Fibroblast of the aortic adventitia (primary cell): ENCODE measurements at regions not wholly inside any gene's neighbourhood (a gene's known extent, or its start where the extent isn't known, plus 50 kb on each side); places are given as distances from the start of the nearest gene placed in this dataset.

Experiments used
- DNase-seq: peaks from one replicate; pipeline ENCODE4 v3.0.0-alpha.2; 2010; ENCODE audit warnings: low read depth
- H3K4me3 ChIP-seq: 2 replicates; pipeline ENCODE4 v1.5.1; 2011; ENCODE audit warnings: low read depth, mild to moderate bottlenecking, control low read depth, low read length, moderate library complexity
- CTCF ChIP-seq: IDR thresholded peaks from 2 replicates; pipeline ENCODE4 v1.5.1; 2011; ENCODE audit warnings: mild to moderate bottlenecking, low read length, control low read depth, inconsistent platforms; ENCODE audit not compliant: insufficient read depth

GRCh38 chr2:223701761-223702160 lies 99.6 kb upstream of the SCG2 start:
- DNase-seq, result no peak
- no peak overlapping the region for H3K4me3 ChIP-seq
- no peak for TF ChIP-seq CTCF

DNA sequence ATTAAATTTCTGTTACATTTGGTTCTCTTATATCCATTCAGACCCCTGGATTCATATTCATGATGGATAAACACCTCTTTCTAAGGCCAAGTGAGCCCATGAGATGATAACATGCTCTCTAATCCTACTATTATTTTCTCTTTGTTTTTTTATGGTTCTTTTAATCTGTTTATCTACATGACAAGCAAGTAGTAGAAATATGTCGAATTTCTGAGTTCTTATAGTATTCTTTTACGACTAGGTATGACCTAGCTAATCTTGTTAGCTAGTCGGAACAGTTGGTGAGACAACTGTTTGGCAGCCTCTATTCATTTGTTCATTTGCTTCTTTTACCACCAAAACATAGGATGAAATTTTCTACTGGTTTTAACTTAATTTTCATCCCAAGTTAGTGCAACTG lies 98.1 kb upstream of the SCG2 start:
- TF ChIP-seq CTCF, result no peak
- DNase-seq, result no peak
- H3K4me3 ChIP-seq, result no peak overlapping the region

DNA sequence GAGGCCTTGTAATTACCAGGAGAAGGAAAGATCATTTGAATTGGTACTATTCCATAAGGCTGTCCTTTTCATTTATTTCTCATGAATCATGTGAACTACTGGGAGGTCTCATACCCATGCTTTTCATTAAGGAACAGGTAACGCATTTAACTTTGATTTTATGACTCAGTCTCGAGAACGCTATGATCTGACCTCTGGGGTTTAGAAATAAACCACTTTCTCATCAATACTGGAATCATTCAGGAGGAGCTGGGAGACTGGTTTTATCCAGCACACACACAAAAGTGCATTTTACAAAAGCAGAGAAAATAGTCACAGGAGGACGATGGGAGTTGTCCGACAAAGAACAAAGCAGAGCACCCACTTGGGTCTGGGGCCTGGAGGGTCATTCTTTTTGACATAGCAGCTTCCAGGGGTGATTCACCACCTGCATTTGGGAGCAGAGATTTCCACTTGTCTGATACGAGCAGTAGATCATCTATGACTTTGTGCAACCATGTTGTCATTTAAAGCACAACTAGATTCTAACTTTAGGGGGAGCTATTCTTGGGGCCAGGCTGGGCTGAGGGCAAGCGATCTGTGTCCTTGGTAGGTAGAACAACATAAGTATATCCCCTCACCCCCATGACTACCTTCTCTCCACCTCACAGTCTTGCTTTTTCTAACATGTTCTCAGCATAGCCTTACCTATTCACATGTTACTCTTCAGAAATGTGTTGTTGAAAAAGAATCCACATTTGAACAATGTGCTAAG lies 95.9 kb upstream of the SCG2 start:
- no peak for DNase-seq
- TF ChIP-seq CTCF, result no peak
- no peak overlapping the region for H3K4me3 ChIP-seq

- peak; percentile 35 for DNase-seq
- no peak overlapping the region for H3K4me3 ChIP-seq
- no peak for TF ChIP-seq CTCF
These were observed 95.2 kb upstream of the SCG2 start for GRCh38 chr2:223697316-223697891.

DNA sequence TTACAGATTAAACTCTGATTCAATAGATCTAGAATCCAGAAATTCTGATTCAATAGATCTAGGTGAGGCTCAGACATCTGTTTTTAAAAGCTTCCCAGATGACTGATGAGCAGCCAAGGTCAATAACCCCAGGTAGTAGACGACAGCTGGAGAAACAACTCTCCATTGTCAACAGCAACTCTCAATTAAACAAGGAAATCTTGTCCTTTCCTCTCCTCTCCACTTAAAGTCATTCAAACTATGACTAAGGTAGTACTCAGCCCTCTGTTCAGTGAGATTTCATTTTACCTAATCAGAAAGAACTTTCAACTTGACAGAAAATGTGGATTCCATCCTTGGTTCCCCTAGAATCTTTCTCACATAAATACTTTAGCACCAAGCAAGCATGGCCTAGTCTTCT lies 94.6 kb upstream of the SCG2 start:
- TF ChIP-seq CTCF, result no peak
- DNase-seq, result peak; percentile 44
- no peak overlapping the region for H3K4me3 ChIP-seq

GRCh38 chr2:223692191-223692947 lies 90.2 kb upstream of the SCG2 start:
- TF ChIP-seq CTCF, result peak; percentile 79
- H3K4me3 ChIP-seq, result no peak overlapping the region
- DNase-seq, result peak; percentile 73
